Activated CD4-positive, alpha-beta memory T cell treated with anti-CD3 and anti-CD28 coated beads for 36 hours (primary cell): ENCODE measurements at regions not wholly inside any gene's neighbourhood (a gene's known extent, or its start where the extent isn't known, plus 50 kb on each side); places are given as distances from the start of the nearest gene placed in this dataset.

Source experiments
- CTCF ChIA-PET: fragments of 350-600 bp; sonication (Branson Sonifier 250); formaldehyde crosslinking; loops from one replicate; lab custom pipeline; 2021; ENCODE audit warnings: antibody characterized with exemption, inconsistent platforms; lab: Charles Lee
- POLR2A ChIA-PET: fragments of 350-600 bp; sonication (Branson Sonifier 250); formaldehyde crosslinking; loops from one replicate; lab custom pipeline; 2021; ENCODE audit warnings: antibody characterized with exemption; lab: Charles Lee
- DNase-seq: peaks from one replicate; pipeline ENCODE4 v3.0.0-alpha.2; 2020
- H3K27ac Mint-ChIP-seq: one replicate; pipeline ENCODE4 v1.8.0; 2021; ENCODE audit warnings: mixed read lengths
- H3K27me3 Mint-ChIP-seq: one replicate; pipeline ENCODE4 v1.8.0; 2021; ENCODE audit warnings: mixed read lengths
- H3K36me3 Mint-ChIP-seq: one replicate; pipeline ENCODE4 v1.8.0; 2021; ENCODE audit warnings: mixed read lengths
- H3K4me1 Mint-ChIP-seq: one replicate; pipeline ENCODE4 v1.8.0; 2021; ENCODE audit warnings: low read depth, mixed read lengths
- H3K4me3 Mint-ChIP-seq: one replicate; pipeline ENCODE4 v1.8.0; 2021; ENCODE audit warnings: mild to moderate bottlenecking, mixed read lengths
- H3K9me3 Mint-ChIP-seq: one replicate; pipeline ENCODE4 v1.8.0; 2021; ENCODE audit warnings: mixed read lengths
- intact Hi-C: fragments of 100-400 bp; cut with micrococcal nuclease; formaldehyde crosslinking; loops from one replicate; pipeline ENCODE4 v1.15.1; 2023

DNA sequence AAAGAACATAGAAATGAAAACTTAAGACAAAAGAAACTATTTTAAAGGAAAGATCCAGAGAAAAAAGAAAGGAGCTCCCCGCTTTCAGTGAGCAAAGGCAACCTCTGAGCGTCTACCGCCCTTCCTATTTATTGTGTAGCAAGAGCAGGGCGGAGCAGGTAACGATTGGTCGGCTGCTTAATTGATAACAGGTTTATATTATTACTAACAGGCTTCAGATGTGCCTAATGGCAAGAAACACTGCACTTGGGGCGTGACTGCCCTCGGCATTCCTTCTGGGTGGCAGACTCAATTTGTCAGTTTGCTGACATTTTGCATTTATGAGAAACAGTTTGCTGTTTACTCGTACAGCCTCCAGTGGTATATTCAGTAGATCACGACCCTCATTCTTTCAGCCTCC lies 482.7 kb upstream of the C9orf72 start:
- no peak for DNase-seq
- intact Hi-C loops: no loop called here
- Mint-ChIP-seq H3K9me3 (no peaks in the 10 kb centered on the region), H3K36me3 (no peaks in the 10 kb centered on the region), H3K27ac (no peak overlapping the region), H3K27me3 (no peaks in the 10 kb centered on the region), H3K4me1 (no peaks in the 10 kb centered on the region), H3K4me3 (no peak overlapping the region)
- CTCF ChIA-PET: no interaction called here
- POLR2A ChIA-PET: no interaction called here

DNA sequence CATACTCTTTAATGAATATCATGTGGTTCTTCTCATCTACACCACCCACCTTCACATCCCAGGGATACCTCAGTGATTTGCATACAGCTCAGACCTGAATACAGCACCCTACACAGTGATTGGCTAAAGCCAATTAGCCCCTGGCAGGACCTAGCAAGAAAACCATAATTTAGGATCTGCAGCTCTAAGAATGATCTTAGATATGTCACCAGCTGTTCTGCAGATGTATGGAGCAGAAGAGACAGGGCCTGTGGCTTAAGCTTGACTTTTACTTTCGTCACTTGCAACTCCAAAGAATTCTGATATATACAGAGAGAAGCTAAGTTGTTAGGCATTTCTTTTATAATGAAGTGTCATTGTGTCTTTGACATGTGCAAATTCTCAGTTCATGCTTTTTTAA lies 483.2 kb upstream of the C9orf72 start:
- CTCF ChIA-PET: no interaction called here
- H3K27me3 Mint-ChIP-seq: no peaks in the 10 kb centered on the region
- POLR2A ChIA-PET: no interaction called here

DNA sequence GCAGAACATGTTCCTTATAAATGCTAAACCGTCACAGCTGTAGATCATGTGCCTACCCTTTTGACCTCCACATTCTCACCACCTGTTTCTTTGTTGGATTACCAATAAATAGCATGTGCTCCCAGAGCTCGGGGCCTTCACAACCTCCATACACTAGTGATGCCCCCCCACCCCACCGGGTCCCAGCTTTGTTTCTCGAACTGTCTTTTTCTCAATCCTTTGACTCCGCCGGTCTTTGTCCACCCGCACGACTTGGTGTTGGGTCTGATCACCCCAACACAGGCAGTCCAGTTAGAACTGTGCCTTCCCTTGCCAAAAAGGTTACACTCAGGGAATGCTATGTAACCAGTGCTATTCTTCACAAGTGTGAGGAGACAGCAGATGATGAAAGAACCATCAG lies 485.9 kb upstream of the C9orf72 start:
- CTCF ChIA-PET: no interaction called here
- no peaks in the 10 kb centered on the region for H3K4me1 Mint-ChIP-seq

More for the DNA sequence above, 483.2 kb upstream of the C9orf72 start:
- Mint-ChIP-seq H3K9me3 (no peaks in the 10 kb centered on the region), H3K27ac (no peak overlapping the region), H3K36me3 (no peaks in the 10 kb centered on the region), H3K4me1 (no peaks in the 10 kb centered on the region), H3K4me3 (no peak overlapping the region)
- intact Hi-C loops: no loop called here
- no peak for DNase-seq

DNA sequence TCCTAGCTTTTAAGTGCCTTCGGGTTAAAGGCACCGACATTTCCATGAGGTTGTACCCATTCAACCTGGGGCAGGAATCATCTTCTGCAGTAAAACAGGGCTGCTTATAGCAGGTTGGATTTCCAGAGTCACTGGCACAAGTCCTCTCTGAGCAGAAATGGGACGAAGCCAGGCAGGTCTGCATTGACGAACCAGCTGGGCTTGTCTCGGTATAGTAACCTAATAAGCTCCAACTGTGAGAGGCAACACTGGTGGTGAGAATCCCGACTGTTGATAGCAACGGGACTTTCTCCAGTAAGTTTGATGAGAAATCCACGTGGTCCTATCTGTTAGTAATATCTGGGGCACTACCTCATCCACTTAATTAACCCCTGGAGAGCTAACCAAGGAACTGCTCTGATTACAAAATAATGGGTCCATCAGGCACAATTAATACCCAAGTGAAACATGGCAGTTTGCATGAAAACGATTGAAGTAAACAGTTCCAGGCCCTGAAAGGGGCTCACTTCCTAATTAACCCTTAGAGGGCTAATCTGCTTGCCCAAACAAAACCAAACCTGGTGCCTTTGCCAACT lies 491.0 kb upstream of the C9orf72 start:
- H3K36me3 Mint-ChIP-seq: no peaks in the 10 kb centered on the region
- H3K9me3 Mint-ChIP-seq: no peaks in the 10 kb centered on the region
- no peak overlapping the region for H3K4me3 Mint-ChIP-seq
- no peaks in the 10 kb centered on the region for H3K27me3 Mint-ChIP-seq
- POLR2A ChIA-PET: no interaction called here
- intact Hi-C loops: no loop called here
- H3K4me1 Mint-ChIP-seq: no peaks in the 10 kb centered on the region
- H3K27ac Mint-ChIP-seq: no peak overlapping the region
- DNase-seq: no peak
- CTCF ChIA-PET: no interaction called here

More for the DNA sequence above, 485.9 kb upstream of the C9orf72 start:
- H3K4me3 Mint-ChIP-seq: no peak overlapping the region
- no peaks in the 10 kb centered on the region for H3K9me3 Mint-ChIP-seq
- no peaks in the 10 kb centered on the region for H3K36me3 Mint-ChIP-seq
- H3K27me3 Mint-ChIP-seq: no peaks in the 10 kb centered on the region
- POLR2A ChIA-PET: no interaction called here
- no peak for DNase-seq
- intact Hi-C loops: no loop called here
- H3K27ac Mint-ChIP-seq: no peak overlapping the region

DNA sequence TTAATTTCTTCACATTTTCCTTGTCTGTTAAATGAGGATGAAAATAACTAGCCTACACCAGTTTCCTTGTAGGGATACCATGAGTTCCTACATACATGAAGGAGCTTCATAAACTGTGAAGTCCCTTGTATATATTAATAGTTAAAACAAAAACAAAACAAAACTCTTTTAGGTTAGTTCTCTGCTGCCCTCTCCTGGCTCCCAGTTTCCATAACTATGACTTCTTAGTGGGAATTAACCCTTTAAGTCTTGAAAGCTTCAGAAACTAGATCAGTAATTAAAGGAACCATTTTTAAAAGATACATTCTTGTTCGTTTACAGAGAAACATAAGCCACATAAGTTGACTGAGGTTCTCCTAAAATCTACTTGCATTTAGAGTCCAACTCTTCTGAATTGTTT lies 500.0 kb upstream of the C9orf72 start:
- no peak for DNase-seq
- CTCF ChIA-PET: interaction anchor here (1.3 kb wide), 1 partner anchor 336 kb away, joined by 3 read pairs; no protein-coding TSS in a partner anchor
- intact Hi-C loops: loop anchor here (5.0 kb wide), 1 partner anchor 346 kb away; no protein-coding TSS in a partner anchor

DNA sequence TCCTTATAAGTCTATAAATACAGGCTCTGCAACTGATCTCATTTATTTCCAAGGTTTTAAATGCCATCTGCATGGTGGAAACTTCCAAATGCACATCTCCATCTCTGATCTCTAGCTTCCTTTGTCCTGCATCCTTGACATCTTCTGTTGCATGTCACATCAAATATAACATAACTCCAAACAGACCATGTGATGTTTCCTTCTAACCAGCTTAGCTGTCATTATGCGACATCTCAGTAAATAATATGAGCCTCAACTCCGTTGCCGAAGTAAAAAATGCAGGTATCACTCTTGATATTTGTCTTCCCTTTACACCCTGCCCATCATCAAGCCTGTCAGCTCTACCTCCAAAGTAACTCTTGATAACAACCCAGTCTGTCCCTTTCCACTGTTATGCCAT lies 506.4 kb upstream of the C9orf72 start:
- DNase-seq: no peak
- Mint-ChIP-seq H3K4me3 (no peak overlapping the region), H3K9me3 (no peaks in the 10 kb centered on the region), H3K27ac (no peak overlapping the region), H3K4me1 (no peaks in the 10 kb centered on the region), H3K36me3 (no peaks in the 10 kb centered on the region), H3K27me3 (no peaks in the 10 kb centered on the region)
- CTCF ChIA-PET: no interaction called here
- intact Hi-C loops: no loop called here
- POLR2A ChIA-PET: no interaction called here

More for the DNA sequence above, 500.0 kb upstream of the C9orf72 start:
- Mint-ChIP-seq H3K9me3 (no peaks in the 10 kb centered on the region), H3K36me3 (no peaks in the 10 kb centered on the region), H3K4me1 (no peaks in the 10 kb centered on the region), H3K4me3 (no peak overlapping the region), H3K27me3 (no peaks in the 10 kb centered on the region), H3K27ac (no peak overlapping the region)
- POLR2A ChIA-PET: no interaction called here

DNA sequence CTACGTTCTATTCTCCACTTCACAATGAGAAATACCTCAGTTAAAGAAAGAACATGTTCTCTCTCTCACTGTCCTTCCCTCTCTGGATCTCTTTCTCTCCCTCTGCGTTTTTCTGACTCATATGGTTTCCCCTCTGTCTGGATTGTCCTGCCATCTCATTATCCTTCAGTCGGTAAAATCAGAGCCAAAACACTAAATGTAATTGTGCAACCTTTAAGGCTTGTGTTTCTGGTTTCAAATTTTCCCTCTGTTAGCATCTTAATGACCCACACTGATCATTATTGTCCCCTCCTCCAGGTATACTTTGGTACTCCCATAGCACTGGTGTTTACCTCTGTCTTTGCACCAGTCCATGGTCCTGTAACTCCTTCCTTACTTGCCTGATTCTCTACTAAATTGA lies 509.4 kb upstream of the C9orf72 start:
- Mint-ChIP-seq H3K4me1 (no peaks in the 10 kb centered on the region), H3K27ac (no peak overlapping the region), H3K27me3 (no peaks in the 10 kb centered on the region), H3K9me3 (no peaks in the 10 kb centered on the region), H3K36me3 (no peaks in the 10 kb centered on the region), H3K4me3 (no peak overlapping the region)
- ChIA-PET POLR2A (no interaction called here), CTCF (no interaction called here)
- intact Hi-C loops: no loop called here
- no peak for DNase-seq

DNA sequence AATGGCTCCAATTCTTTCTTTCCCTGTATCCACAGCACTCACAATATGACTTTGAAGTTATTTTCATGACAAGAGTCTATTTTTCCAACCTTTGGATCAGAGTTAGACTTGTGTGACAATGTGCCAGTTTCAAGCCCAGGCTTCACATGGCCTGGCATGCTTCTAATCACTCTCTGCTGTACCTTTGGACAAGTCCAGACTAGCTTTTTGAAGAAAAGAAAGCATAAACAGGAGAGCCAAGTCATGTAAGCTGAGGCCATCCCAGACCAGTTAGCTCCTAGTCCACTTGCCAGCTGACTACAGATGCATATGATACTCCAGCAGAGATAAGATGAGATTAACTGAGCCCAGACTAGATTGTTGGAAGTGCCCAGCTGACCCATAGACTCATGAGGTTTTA lies 513.6 kb upstream of the C9orf72 start:
- no peak for DNase-seq
- ChIA-PET CTCF (no interaction called here), POLR2A (no interaction called here)
- H3K4me1 Mint-ChIP-seq: no peaks in the 10 kb centered on the region
- intact Hi-C loops: no loop called here
- no peaks in the 10 kb centered on the region for H3K36me3 Mint-ChIP-seq
- H3K27me3 Mint-ChIP-seq: no peaks in the 10 kb centered on the region
- H3K27ac Mint-ChIP-seq: no peak overlapping the region
- H3K4me3 Mint-ChIP-seq: no peak overlapping the region
- peaks cover 2% of the 10 kb centered on the region for H3K9me3 Mint-ChIP-seq

DNA sequence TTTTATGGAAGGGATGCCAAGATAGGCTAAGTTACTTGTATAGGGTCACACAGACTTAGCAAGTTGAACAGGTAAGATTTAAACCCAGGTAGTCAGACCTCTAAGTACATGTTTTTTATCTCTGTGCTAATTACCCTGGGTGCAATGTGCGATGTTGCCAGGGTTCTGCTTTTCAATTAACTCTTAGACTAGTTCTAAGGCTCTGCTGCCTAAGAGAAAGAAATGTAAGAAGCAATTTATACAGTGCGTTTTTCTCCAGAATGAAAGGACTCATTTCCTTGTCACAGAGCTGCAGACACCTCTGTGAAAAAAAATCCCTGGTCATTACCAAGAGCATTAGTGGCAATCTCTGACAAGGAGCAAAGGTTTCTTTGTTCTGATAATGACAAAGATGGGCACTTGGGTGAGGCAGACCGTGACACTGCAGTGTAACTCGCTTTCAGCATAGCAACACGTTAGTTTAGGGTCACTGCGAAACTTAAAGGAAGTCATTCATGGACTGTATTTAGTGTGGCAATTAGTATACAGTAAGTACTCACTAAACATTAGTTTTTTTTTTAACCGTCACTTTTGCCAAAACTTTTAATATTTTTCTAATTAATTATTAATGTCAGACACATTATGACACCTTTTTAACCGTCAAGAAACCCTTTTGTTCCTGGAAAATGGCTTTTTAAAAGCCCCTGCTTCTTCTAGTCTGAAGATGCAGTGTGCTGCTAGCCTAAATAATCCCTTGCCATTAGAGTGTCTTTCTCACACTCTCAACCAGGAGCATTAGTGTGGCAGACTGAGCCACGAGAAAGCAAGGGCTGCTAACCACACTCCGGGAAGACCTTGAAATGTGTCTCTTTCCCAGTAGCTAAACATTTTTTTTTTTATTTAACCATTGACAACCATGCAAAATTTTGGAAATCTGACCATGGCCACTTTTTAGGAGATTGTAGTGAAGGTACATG lies 520.0 kb upstream of the C9orf72 start:
- H3K4me3 Mint-ChIP-seq: no peak overlapping the region
- CTCF ChIA-PET: no interaction called here
- POLR2A ChIA-PET: no interaction called here
- H3K36me3 Mint-ChIP-seq: no peaks in the 10 kb centered on the region
- no peak overlapping the region for H3K27ac Mint-ChIP-seq
- peaks cover 2% of the 10 kb centered on the region for H3K9me3 Mint-ChIP-seq
- no peak for DNase-seq
- no peaks in the 10 kb centered on the region for H3K4me1 Mint-ChIP-seq
- H3K27me3 Mint-ChIP-seq: no peaks in the 10 kb centered on the region
- intact Hi-C loops: no loop called here

DNA sequence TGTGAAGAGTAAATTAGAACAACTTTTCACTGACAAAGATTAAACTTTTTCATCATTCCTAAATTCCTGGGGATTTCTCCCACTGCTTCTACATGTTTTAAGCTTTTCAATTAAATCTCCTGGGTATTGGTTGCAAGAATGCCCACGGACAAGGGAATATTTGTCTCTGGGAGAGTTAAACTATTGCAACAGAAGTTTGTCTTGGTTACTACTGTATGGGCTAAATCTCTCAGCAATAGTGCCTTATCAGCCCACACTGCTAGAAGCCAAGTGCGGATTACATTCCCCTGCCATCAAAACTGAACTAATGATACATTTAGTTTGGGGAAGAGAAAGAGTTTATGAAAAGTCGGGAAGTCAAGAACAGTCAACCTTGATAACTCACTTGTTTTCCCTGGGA lies 528.2 kb upstream of the C9orf72 start:
- no peak overlapping the region for H3K4me3 Mint-ChIP-seq
- no peaks in the 10 kb centered on the region for H3K27me3 Mint-ChIP-seq
- ChIA-PET POLR2A (no interaction called here), CTCF (no interaction called here)
- no peaks in the 10 kb centered on the region for H3K36me3 Mint-ChIP-seq
- DNase-seq: no peak
- H3K4me1 Mint-ChIP-seq: no peaks in the 10 kb centered on the region
- intact Hi-C loops: no loop called here
- no peak overlapping the region for H3K27ac Mint-ChIP-seq
- no peaks in the 10 kb centered on the region for H3K9me3 Mint-ChIP-seq

DNA sequence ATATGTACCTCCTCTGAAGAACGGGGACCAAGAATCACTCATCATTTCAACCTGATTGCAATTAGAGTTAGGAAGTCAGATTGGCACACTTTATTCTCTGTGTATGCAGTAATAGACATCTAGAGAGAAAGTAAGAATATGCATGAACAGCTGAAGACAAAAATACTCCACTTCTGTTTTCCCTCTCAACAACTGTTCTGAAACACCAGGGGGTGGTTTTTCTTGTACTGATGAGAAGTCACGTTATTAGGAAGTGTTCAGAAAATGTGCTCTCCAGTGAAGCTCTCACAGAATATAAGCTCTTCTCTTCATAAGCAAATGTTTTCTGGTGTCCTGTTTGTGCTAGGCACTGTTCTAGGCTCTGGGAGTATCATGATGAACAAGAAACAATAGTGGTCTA lies 531.7 kb upstream of the C9orf72 start:
- no peak for DNase-seq
- intact Hi-C loops: no loop called here
- H3K36me3 Mint-ChIP-seq: no peaks in the 10 kb centered on the region
- ChIA-PET CTCF (no interaction called here), POLR2A (no interaction called here)
- no peaks in the 10 kb centered on the region for H3K4me1 Mint-ChIP-seq
- no peak overlapping the region for H3K4me3 Mint-ChIP-seq
- H3K27me3 Mint-ChIP-seq: no peaks in the 10 kb centered on the region
- H3K27ac Mint-ChIP-seq: no peak overlapping the region
- H3K9me3 Mint-ChIP-seq: peaks cover 3% of the 10 kb centered on the region

DNA sequence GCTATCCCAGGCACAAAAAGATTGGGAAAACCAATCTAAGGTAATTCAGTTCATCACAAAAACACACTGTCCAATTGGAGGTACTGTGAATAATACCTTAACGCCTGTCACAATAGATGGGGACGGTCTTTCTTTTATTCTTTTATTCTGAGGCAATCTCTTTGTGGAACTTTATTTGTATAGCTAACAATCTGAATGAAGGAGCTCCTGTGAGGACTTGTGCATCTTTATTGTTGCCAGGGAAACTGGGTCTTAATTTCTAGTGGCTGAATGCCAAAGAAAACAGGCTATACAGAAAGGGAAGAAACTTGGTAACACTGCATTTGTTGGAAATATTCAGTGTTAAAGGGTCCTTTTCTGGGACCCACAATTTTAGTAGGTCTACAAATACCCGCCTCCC lies 546.9 kb upstream of the C9orf72 start:
- Mint-ChIP-seq H3K4me1 (no peaks in the 10 kb centered on the region), H3K27ac (no peak overlapping the region), H3K4me3 (no peak overlapping the region), H3K27me3 (no peaks in the 10 kb centered on the region), H3K36me3 (no peaks in the 10 kb centered on the region), H3K9me3 (no peaks in the 10 kb centered on the region)
- ChIA-PET CTCF (no interaction called here), POLR2A (no interaction called here)
- no peak for DNase-seq
- intact Hi-C loops: no loop called here

DNA sequence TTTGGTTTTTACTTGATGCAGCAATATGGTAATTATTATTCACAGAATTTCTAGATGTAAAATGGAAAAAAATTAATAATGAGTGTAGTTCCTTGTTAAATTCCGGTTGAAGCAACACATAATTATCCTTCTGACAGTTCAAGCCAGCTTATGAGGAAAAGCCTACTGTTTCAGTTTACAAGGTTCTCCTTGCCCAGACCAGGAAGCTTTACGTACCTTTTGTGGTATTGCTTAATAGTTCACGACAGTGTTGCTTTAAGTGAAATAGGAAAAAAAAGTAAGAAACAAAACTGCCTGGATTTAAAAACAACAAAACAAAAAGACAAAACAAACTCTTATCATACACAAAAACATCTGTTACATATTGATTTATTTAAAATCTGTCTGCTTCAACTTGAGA lies 547.3 kb upstream of the C9orf72 start:
- Mint-ChIP-seq H3K36me3 (no peaks in the 10 kb centered on the region), H3K4me3 (no peak overlapping the region), H3K27ac (no peak overlapping the region), H3K9me3 (no peaks in the 10 kb centered on the region), H3K27me3 (no peaks in the 10 kb centered on the region), H3K4me1 (no peaks in the 10 kb centered on the region)
- ChIA-PET CTCF (no interaction called here), POLR2A (no interaction called here)
- no peak for DNase-seq
- intact Hi-C loops: no loop called here
